Right hindlimb (tissue), 1 donor: ENCODE measurements at regions not wholly inside any gene's neighbourhood (a gene's known extent, or its start where the extent isn't known, plus 50 kb on each side); places are given as distances from the start of the nearest gene placed in this dataset.
"Not testable (repeated sequence)": the region's sequence is repeated elsewhere in the genome, so short reads cannot be mapped to it uniquely, and the experiment has no call there.

Source experiments
- DNase-seq: peaks from one replicate; pipeline ENCODE4 v3.0.0-alpha.2; 2018

DNA sequence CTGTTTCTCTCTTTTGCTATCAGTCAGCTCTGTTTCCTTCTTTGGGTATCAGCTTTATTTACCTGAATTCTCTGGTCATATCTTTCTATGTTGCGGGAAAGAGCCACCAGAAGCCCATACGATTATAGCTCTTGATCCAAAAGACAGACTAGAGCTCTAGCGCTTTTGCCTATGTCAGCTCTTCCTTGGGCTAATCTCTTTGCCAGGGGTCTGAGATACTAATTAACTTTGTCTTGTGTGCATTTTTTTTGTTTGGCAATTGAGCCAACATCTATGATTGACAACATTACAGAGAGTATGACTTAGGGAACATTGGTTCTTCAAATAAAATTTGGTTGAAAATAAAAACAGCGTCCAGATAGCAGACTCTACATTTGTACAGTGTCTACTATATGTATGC is 603.0 kb downstream of the KCTD16 start:
- DNase-seq: no peak

GRCh38 chr5:144771802-144772201 is 601.1 kb downstream of the KCTD16 start:
- no peak for DNase-seq

DNA sequence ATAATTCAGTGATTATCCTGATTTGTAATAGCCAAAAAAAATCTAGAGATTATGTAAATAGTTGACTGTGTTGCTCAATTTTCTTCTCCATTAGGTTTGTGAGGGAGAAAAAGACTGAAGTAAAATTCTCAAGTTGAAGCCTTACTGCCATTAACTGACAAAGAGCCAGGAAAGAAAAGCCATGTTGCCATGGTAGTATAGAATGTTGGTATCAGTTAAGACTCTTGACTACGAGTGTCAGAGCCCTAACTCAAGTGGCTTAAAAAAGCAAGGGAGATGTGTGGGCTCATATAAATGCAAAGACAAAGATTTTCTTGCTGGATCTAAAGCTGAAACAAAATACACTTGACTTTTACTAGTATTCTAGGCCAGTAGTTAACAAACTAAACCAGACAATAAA is 571.7 kb downstream of the KCTD16 start:
- no peak for DNase-seq

- DNase-seq: no peak
Measured at GRCh38 chr5:144731786-144732185, 561.1 kb downstream of the KCTD16 start.

DNA sequence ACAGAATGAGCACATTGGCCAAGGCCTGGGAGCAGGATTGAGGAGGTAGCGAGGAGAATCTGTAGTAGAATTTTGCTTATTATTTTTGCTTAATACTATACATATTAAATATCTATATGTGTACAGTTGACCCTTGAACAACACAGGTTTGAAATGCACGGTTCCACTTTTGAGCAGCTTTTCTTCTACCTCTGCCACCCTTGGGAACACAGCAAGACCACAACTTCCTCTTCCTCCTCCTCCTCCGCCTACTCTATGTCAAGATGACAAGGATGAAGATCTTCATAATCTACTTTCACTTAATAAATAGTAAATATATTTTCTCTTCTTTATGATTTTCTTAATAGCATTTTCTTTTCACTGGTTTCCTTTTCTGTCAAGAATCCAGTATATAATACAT is 541.4 kb downstream of the KCTD16 start:
- no peak for DNase-seq

DNA sequence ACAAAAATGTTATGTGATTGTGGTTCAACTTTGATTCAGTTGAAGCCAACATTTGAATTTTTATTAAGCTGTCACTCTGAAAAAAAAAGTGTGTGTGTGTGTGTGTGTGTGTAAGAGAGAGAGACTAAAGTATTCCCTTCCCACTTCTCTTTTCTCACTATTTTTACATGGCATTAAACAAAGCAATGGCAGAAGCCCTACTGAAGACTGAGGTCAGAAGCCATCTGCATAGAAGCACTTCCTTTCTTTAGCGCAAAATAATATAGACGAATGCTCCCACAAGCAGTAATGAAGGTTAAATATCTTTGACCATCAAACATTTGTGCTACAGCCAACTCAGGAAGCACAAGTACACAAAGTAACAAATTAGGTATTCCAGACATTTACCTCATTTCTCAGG is 540.5 kb downstream of the KCTD16 start:
- no peak for DNase-seq

DNA sequence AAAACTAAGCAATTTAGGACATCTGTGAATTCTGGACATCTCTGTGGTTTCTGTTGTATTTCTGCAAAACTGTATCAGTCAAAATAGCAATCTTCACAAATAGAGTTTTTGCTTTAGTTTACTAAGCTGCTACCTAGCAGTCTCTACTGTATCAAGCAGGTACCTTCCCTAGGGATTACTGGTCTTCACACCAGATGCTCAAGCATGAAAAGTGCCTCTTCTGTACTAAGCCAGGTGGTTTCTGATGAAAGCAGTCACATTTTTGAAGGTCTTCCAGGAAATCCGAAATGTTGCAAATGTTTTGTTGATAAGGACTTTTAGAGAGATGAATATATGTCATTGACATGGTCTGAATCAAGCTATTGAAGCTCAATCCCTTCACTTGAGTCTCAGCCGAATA is 540.0 kb downstream of the KCTD16 start:
- DNase-seq: no peak

- DNase-seq: no peak
Measured at GRCh38 chr5:144703776-144704175, 533.1 kb downstream of the KCTD16 start.

DNA sequence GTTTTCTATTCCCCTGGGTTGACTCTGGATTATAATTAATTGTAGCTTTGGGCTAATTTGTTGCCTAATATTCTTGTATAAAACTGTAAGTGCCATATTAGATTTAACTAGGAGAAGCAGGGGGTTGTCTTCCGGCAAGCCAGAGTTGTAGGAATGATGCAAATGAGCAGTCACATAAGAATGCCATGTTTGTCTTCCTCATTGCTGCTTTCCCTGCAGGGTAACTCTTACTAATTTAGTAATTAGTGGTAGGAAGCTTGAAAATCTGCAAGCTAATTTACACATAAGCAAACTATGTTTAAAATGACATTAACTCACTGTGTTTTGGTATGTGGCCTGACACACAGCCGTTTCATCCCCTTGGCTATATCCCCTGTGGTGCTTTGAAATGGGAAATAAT is 527.8 kb downstream of the KCTD16 start:
- no peak for DNase-seq

DNA sequence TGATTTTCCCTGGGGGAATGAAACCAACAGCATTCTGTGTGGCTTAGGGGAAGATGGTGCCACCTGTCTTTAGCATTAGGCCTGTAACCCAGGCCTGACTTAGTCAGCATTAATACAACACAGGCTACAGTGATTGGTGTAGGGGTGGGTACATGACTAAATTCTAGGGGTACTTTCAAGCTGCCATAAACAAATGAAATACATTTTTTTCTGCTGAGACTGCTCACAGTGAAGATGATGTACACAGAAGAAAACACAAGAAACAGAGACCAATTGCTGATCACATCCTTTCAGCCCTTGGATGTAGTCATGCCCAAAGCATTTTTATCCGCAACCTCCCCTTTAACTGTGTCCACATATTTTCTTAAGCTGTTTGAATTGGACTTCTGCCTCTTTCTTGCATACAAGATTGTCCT is 527.2 kb downstream of the KCTD16 start:
- DNase-seq: no peak

- no peak for DNase-seq
Measured at GRCh38 chr5:144691936-144692335, 521.3 kb downstream of the KCTD16 start.

- no peak for DNase-seq
Measured at GRCh38 chr5:144684899-144685298, 514.2 kb downstream of the KCTD16 start.

- no peak for DNase-seq
Measured at GRCh38 chr5:144680711-144681110, 510.0 kb downstream of the KCTD16 start.

DNA sequence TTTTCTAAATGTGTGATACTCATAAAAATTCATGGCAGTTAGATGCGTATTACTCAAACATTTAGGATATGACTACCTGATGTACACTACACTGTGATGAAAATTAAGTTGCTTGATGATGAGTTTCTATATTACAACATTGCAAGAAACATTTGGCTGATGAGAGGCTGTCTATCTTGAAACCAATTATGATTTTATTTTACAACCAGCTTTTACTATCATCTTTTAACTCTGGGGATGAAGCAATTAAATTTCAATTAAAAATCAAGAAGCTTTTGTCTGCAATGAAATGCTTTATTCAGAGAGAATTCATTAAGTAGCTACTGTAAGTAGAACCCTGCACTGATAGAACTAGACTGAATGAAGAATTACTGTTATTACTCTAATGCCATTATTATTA is 500.4 kb downstream of the KCTD16 start:
- no peak for DNase-seq

- DNase-seq: no peak
Measured at GRCh38 chr5:144659634-144660227, 489.1 kb downstream of the KCTD16 start.

- no peak for DNase-seq
Measured at GRCh38 chr5:144644317-144644716, 473.6 kb downstream of the KCTD16 start.

DNA sequence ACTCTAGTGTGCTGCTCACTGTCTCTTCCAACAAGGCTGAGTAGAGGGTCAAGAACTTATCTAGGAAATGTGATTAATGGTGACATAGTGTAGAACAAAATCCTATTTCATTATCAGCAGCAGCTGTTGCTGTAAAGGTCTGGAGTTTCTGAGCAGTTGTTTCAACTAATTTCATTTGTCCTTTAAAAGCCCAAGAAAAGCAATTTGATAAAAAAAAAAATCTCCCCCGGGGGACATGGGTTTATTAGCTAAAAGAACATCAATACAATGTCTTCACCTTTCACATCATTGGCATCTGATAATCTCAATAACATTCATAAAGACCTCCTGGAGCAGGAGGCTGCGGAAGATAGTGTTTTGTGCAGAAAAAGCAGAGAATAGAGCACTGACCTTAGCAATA is 468.1 kb downstream of the KCTD16 start:
- DNase-seq: no peak

- DNase-seq: no peak
Measured at GRCh38 chr5:144634138-144634537, 463.5 kb downstream of the KCTD16 start.

GRCh38 chr5:144598451-144599068 is 427.9 kb downstream of the KCTD16 start:
- DNase-seq: peak; percentile 21

- no peak for DNase-seq
Measured at GRCh38 chr5:144596517-144596916, 425.8 kb downstream of the KCTD16 start.

DNA sequence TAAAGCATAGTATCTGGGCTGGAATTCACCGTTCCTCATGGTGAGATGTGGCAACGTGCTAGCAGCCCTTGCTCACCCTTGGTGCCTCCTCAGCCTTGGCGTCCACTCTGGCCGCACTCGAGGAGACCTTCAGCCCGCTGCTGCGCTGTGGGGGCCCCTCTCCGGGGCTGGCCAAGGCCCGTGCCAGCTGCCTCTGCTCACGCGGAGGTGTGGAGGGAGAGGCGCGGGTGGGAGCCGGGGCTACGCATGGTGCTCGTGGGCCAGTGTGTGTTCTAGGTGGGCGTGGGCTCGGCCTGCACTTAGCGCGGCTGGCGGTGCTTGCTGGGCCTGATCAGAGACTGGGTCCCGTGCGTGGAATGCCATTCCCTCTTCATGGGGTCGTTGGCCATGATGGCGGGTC is 424.2 kb downstream of the KCTD16 start:
- DNase-seq: no peak

DNA sequence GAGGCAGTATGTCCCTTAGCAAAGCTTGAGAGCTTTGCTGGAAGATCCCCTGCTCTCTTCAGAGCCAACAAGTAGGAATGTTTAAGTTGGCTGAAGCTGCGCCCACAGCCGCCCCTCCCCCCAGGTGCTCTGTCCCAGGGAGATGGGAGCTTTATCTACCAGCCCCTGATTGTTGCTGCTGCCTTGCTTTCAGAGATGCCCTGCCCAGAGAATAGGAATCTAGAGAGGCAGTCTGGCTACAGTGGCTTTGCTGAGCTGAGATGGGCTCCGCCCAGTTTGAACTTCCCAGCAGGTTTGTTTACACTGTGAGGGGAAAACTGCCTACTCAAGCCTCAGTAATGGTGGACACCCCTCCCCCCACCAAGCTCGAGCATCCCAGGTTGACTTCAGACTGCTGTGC is 423.6 kb downstream of the KCTD16 start:
- not testable (repeated sequence) for DNase-seq

DNA sequence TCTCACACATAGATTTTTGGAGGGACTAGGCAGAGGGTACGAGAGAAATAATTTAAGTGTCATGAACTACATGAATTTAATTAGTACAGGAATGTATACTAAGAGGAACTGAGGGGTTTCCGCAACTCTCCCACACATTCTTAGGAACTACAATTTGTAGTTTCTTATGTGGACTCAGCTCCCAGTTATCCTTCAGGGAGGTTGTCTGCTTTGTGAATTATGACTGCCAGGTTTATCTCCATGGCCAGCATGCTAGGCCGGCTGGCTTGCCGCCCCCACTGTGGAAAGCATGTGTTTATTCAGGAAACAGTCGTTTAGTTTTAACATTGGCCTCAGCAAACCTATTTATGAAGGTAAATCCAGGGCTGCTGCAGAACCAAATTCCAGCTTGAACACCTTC is 415.0 kb downstream of the KCTD16 start:
- peak; percentile 40 for DNase-seq

GRCh38 chr5:144583541-144584449 is 413.1 kb downstream of the KCTD16 start:
- DNase-seq: no peak
